ENCODE measurements at regions not wholly inside any gene's neighbourhood (a gene's known extent, or its start where the extent isn't known, plus 50 kb on each side); places are given as distances from the start of the nearest gene placed in this dataset.

DNA sequence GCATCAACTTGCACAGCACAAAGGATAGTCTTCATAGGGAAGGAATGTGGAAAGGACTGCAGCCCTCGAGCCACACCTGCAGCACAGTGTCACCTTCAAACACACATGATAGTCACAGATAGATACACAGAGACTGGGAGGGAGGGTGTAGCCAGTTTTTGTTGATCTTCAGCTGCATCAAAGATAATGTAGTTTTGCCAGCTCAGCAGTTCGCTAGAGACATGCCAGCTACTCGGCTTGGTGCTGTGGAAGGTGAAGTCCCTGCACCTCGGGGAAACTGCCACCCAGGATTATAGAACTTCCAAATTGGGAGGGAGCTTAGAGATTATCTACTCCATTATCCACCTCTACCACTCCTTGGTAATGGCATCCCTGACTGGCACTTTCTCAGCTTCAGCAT, 92.9 kb upstream of the PAK3 start:
- H3K36me3 Mint-ChIP-seq = no peaks in the 10 kb centered on the region
- no peaks in the 10 kb centered on the region for H3K4me1 Mint-ChIP-seq
- DNase-seq = no peak
- H3K27ac Mint-ChIP-seq = no peak overlapping the region
- no peak overlapping the region for H3K4me3 Mint-ChIP-seq
- peaks cover 0 to 14% (median 3%) of the 10 kb centered on the region in 3 donors for H3K27me3 Mint-ChIP-seq (ENCODE audit: low read depth in 3 of 3)
- H3K9me3 Mint-ChIP-seq = peaks cover 0 to 2% (median 0%) of the 10 kb centered on the region in 6 donors

DNA sequence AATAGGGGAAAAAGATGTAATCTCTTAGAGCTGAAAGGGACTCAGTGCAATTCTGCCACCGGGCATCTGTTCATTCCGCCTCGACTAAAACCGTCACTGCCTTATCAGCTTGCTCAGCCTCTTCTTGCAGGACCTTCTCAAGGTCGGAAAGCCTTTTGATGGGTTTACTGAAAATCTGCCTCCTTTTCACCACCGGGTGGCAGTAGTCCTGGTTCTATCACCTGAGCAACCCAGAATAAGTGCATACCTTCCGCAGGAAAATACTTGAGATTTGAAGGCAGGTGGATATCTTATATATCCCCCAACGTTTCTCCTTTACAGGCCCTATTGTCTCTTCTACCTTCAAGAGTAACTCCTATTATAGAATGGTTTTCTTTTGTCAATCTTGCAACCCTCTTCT, 103.4 kb upstream of the PAK3 start:
- H3K4me1 Mint-ChIP-seq = no peaks in the 10 kb centered on the region
- H3K36me3 Mint-ChIP-seq = no peaks in the 10 kb centered on the region
- no peaks in the 10 kb centered on the region for H3K9me3 Mint-ChIP-seq
- peaks cover 0 to 7% (median 0%) of the 10 kb centered on the region in 3 donors for H3K27me3 Mint-ChIP-seq (ENCODE audit: low read depth in 3 of 3)
- DNase-seq = no peak
- no peak overlapping the region for H3K4me3 Mint-ChIP-seq
- no peak overlapping the region for H3K27ac Mint-ChIP-seq

DNA sequence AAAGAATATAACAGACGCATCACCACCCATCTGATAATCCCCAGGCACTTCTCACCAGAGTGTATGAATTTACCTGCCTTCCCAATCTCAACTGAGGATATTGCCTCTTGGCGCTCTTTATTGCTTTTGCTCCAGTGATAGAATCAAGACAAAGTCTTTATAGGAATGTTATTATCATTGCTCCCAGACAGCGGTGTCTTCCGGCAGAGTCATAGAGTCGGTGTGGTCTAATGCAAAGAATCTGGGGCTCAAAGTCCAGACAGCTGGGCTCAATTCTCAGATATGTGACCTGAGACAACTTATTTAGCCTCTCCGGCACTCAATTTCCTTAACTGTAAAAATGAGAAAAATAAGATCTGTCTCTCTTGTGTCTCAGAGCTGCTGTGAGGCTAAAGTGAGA, 106.1 kb upstream of the PAK3 start:
- no peak overlapping the region for H3K27ac Mint-ChIP-seq
- H3K9me3 Mint-ChIP-seq = no peaks in the 10 kb centered on the region
- H3K36me3 Mint-ChIP-seq = no peaks in the 10 kb centered on the region
- no peaks in the 10 kb centered on the region for H3K4me1 Mint-ChIP-seq
- H3K4me3 Mint-ChIP-seq = no peak overlapping the region
- peaks cover 1 to 7% (median 2%) of the 10 kb centered on the region in 3 donors for H3K27me3 Mint-ChIP-seq (ENCODE audit: low read depth in 3 of 3)
- DNase-seq = no peak

- H3K27me3 Mint-ChIP-seq (ENCODE audit: low read depth in 3 of 3) = peaks cover 1 to 7% (median 2%) of the 10 kb centered on the region in 3 donors
- H3K9me3 Mint-ChIP-seq = no peaks in the 10 kb centered on the region
- no peaks in the 10 kb centered on the region for H3K36me3 Mint-ChIP-seq
- no peak for DNase-seq
- no peak overlapping the region for H3K27ac Mint-ChIP-seq
- H3K4me1 Mint-ChIP-seq = no peaks in the 10 kb centered on the region
- no peak overlapping the region for H3K4me3 Mint-ChIP-seq
These were observed 106.5 kb upstream of the PAK3 start for GRCh38 chrX:110989447-110989846.

- Mint-ChIP-seq H3K9me3 (no peaks in the 10 kb centered on the region), H3K27me3 (ENCODE audit: low read depth in 3 of 3) (peaks cover 1 to 6% (median 3%) of the 10 kb centered on the region in 3 donors), H3K27ac (no peak overlapping the region), H3K4me1 (no peaks in the 10 kb centered on the region), H3K4me3 (no peak overlapping the region), H3K36me3 (no peaks in the 10 kb centered on the region)
- DNase-seq = no peak
These were observed 108.7 kb upstream of the PAK3 start for GRCh38 chrX:110987292-110987691.

GRCh38 chrX:110985470-110985869, 110.5 kb upstream of the PAK3 start:
- Mint-ChIP-seq H3K36me3 (no peaks in the 10 kb centered on the region), H3K4me1 (no peaks in the 10 kb centered on the region), H3K9me3 (peaks cover 0 to 2% (median 0%) of the 10 kb centered on the region in 6 donors), H3K27me3 (ENCODE audit: low read depth in 3 of 3) (peaks cover 1 to 6% (median 3%) of the 10 kb centered on the region in 3 donors), H3K27ac (no peak overlapping the region), H3K4me3 (no peak overlapping the region)
- DNase-seq = no peak

GRCh38 chrX:110983024-110983423, 113.0 kb upstream of the PAK3 start:
- Mint-ChIP-seq H3K36me3 (no peaks in the 10 kb centered on the region), H3K4me1 (no peaks in the 10 kb centered on the region), H3K27me3 (ENCODE audit: low read depth in 3 of 3) (peaks cover 1 to 8% (median 3%) of the 10 kb centered on the region in 3 donors), H3K27ac (no peak overlapping the region), H3K9me3 (peaks cover 0 to 2% (median 0%) of the 10 kb centered on the region in 6 donors), H3K4me3 (no peak overlapping the region)
- no peak for DNase-seq

DNA sequence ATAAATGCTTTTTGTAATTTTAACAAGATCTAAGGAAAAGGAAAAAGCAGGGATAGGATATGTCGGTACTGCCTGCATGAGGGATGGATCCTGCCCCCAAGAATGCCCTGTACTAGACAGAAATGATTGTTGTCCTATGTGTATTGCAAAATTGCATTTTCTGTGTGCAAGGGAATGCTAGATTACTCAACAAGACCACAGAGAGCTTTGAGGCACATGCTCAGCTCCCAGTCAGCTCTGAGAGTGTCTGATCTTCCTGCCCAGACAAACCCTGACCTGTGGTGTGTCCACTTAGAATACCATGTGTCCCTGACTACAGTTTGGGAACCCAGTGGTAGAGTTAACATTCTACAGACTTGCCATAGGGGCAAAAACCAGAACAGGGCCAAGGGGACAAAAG, 129.2 kb upstream of the PAK3 start:
- H3K36me3 Mint-ChIP-seq = no peaks in the 10 kb centered on the region
- H3K9me3 Mint-ChIP-seq = peaks cover 0 to 2% (median 0%) of the 10 kb centered on the region in 6 donors
- H3K27me3 Mint-ChIP-seq (ENCODE audit: low read depth in 3 of 3) = peaks cover 1 to 10% (median 4%) of the 10 kb centered on the region in 3 donors
- no peak overlapping the region for H3K4me3 Mint-ChIP-seq
- no peak overlapping the region for H3K27ac Mint-ChIP-seq
- DNase-seq = no peak
- H3K4me1 Mint-ChIP-seq = no peaks in the 10 kb centered on the region

GRCh38 chrX:110966091-110966454, 129.9 kb upstream of the PAK3 start:
- no peak for DNase-seq
- peaks cover 1 to 10% (median 4%) of the 10 kb centered on the region in 3 donors for H3K27me3 Mint-ChIP-seq (ENCODE audit: low read depth in 3 of 3)
- no peaks in the 10 kb centered on the region for H3K4me1 Mint-ChIP-seq
- H3K9me3 Mint-ChIP-seq = peaks cover 0 to 2% (median 0%) of the 10 kb centered on the region in 6 donors
- H3K36me3 Mint-ChIP-seq = no peaks in the 10 kb centered on the region
- no peak overlapping the region for H3K4me3 Mint-ChIP-seq
- H3K27ac Mint-ChIP-seq = no peak overlapping the region

DNA sequence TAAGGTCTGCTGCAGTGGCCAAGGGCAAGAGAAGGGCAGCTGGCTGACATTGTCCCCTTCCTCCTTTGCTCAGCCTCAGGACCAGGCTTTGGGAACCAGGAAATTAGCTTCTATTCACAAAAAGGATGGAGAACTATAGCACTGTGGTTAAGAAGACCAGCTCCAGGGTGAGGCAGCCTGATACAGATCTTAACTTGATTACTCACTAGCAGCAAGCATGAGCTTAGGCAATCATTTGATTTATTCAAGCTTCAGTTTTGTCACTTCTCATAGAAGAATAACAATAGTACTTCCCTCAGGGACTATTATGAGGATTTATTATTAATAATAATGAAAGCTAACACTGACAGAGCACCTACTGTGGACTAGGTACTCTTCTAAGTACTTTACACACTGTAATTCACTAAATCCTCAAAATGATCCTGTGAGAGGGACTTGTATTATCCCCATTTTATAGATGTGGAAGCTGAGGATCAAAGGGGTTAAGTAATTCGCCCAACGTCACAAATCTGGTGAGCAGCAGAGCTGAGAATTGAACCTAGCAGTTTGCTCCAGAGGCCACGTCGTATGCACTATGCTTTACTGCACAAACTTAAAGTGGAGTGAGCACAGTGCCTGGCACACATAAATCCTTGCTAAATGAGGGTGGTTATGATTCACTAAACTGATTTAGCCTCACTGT, 130.4 kb upstream of the PAK3 start:
- no peaks in the 10 kb centered on the region for H3K4me1 Mint-ChIP-seq
- H3K4me3 Mint-ChIP-seq = no peak overlapping the region
- H3K27me3 Mint-ChIP-seq (ENCODE audit: low read depth in 3 of 3) = peaks cover 1 to 10% (median 4%) of the 10 kb centered on the region in 3 donors
- H3K27ac Mint-ChIP-seq = no peak overlapping the region
- DNase-seq = no peak
- no peaks in the 10 kb centered on the region for H3K36me3 Mint-ChIP-seq
- peaks cover 0 to 2% (median 0%) of the 10 kb centered on the region in 6 donors for H3K9me3 Mint-ChIP-seq

- Mint-ChIP-seq H3K4me1 (no peaks in the 10 kb centered on the region), H3K9me3 (no peaks in the 10 kb centered on the region), H3K36me3 (no peaks in the 10 kb centered on the region), H3K27ac (no peak overlapping the region), H3K4me3 (no peak overlapping the region), H3K27me3 (ENCODE audit: low read depth in 3 of 3) (peaks cover 0 to 6% (median 4%) of the 10 kb centered on the region in 3 donors)
- DNase-seq = no peak
These were observed 131.2 kb upstream of the PAK3 start for GRCh38 chrX:110964786-110965185.

DNA sequence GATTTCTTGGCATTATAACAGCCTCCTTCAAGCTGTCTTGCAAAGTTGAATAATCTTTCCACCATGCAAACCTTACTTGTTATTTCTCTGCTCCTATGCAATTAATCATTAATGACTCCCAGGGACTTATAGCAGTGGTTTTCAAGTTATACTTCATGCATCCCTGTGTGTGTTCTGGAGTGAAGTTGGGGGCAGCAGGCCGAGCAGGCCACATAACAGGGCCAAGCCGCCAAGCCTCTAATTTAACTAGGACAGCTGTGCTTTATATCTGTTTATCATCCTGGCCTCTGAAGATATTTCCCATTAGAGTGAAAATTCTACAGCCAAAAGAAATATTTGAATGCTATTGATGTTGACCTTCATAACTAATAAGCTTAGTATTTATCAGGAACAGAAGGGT, 133.5 kb upstream of the PAK3 start:
- H3K9me3 Mint-ChIP-seq = no peaks in the 10 kb centered on the region
- H3K4me1 Mint-ChIP-seq = no peaks in the 10 kb centered on the region
- H3K27me3 Mint-ChIP-seq (ENCODE audit: low read depth in 3 of 3) = peaks cover 0 to 2% (median 2%) of the 10 kb centered on the region in 3 donors
- H3K4me3 Mint-ChIP-seq = no peak overlapping the region
- no peak for DNase-seq
- no peak overlapping the region for H3K27ac Mint-ChIP-seq
- H3K36me3 Mint-ChIP-seq = no peaks in the 10 kb centered on the region

- H3K36me3 Mint-ChIP-seq = no peaks in the 10 kb centered on the region
- no peak overlapping the region for H3K27ac Mint-ChIP-seq
- no peaks in the 10 kb centered on the region for H3K4me1 Mint-ChIP-seq
- no peak for DNase-seq
- H3K4me3 Mint-ChIP-seq = no peak overlapping the region
- no peaks in the 10 kb centered on the region for H3K9me3 Mint-ChIP-seq
- H3K27me3 Mint-ChIP-seq (ENCODE audit: low read depth in 3 of 3) = no peaks in the 10 kb centered on the region
These were observed 140.3 kb upstream of the PAK3 start for GRCh38 chrX:110955706-110956105.

- Mint-ChIP-seq H3K27me3 (ENCODE audit: low read depth in 3 of 3) (no peaks in the 10 kb centered on the region), H3K9me3 (no peaks in the 10 kb centered on the region), H3K4me3 (no peak overlapping the region), H3K4me1 (no peaks in the 10 kb centered on the region), H3K27ac (no peak overlapping the region), H3K36me3 (no peaks in the 10 kb centered on the region)
- DNase-seq = no peak
These were observed 141.4 kb upstream of the PAK3 start for GRCh38 chrX:110954428-110955100.
